ENCODE measurements at regions not wholly inside any gene's neighbourhood (a gene's known extent, or its start where the extent isn't known, plus 50 kb on each side); places are given as distances from the start of the nearest gene placed in this dataset.

- Histone ChIP-seq H3K4me1 (peaks cover 0 to 15% (median 2%) of the 10 kb centered on the region in 4 donors), H3K36me3 (no peaks in the 10 kb centered on the region), H3K27ac (no peak overlapping the region), H3K9me3 (no peaks in the 10 kb centered on the region), H3K4me3 (no peak overlapping the region), H3K27me3 (no peaks in the 10 kb centered on the region)
- TF ChIP-seq CTCF (IDR thresholded peaks at IDR 0.05) (no peak), EP300 (IDR thresholded peaks at IDR 0.05) (no peak), POLR2A (IDR thresholded peaks at IDR 0.05) (no peak)
- DNase-seq (ENCODE audit: low spot score in 2 of 2), result no peak
These were observed 314.1 kb downstream of the SNX13 start for GRCh38 chr7:17626235-17626634.

GRCh38 chr7:17631061-17631460 lies 309.2 kb downstream of the SNX13 start:
- H3K9me3 ChIP-seq, result no peaks in the 10 kb centered on the region
- H3K27ac ChIP-seq, result no peak overlapping the region
- H3K4me3 ChIP-seq, result no peak overlapping the region
- 79 to 81% methylated on average over 3 of the region's 3 CpGs for WGBS, 2 donors
- H3K36me3 ChIP-seq, result no peaks in the 10 kb centered on the region
- H3K4me1 ChIP-seq, result no peaks in the 10 kb centered on the region
- no peak for DNase-seq (ENCODE audit: low spot score in 2 of 2)
- TF ChIP-seq POLR2A (IDR thresholded peaks at IDR 0.05), result no peak
- TF ChIP-seq CTCF (IDR thresholded peaks at IDR 0.05), result no peak
- TF ChIP-seq EP300 (IDR thresholded peaks at IDR 0.05), result no peak
- H3K27me3 ChIP-seq, result no peaks in the 10 kb centered on the region

GRCh38 chr7:17632384-17632783 lies 307.9 kb downstream of the SNX13 start:
- Histone ChIP-seq H3K4me3 (no peak overlapping the region), H3K27me3 (no peaks in the 10 kb centered on the region), H3K27ac (no peak overlapping the region), H3K9me3 (no peaks in the 10 kb centered on the region), H3K4me1 (peaks cover 0 to 3% (median 0%) of the 10 kb centered on the region in 4 donors), H3K36me3 (no peaks in the 10 kb centered on the region)
- TF ChIP-seq EP300 (IDR thresholded peaks at IDR 0.05), result no peak
- TF ChIP-seq POLR2A (IDR thresholded peaks at IDR 0.05), result no peak
- no peak for TF ChIP-seq CTCF (IDR thresholded peaks at IDR 0.05)
- no peak for DNase-seq (ENCODE audit: low spot score in 2 of 2)
- 76 to 84% methylated on average over 2 of the region's 2 CpGs for WGBS, 2 donors

- Histone ChIP-seq H3K4me3 (no peak overlapping the region), H3K36me3 (no peaks in the 10 kb centered on the region), H3K4me1 (peaks cover 0 to 4% (median under 1%) of the 10 kb centered on the region in 4 donors), H3K9me3 (no peaks in the 10 kb centered on the region), H3K27ac (no peak overlapping the region), H3K27me3 (no peaks in the 10 kb centered on the region)
- DNase-seq (ENCODE audit: low spot score in 2 of 2), result no peak
- WGBS, 2 donors, result 73 to 74% methylated on average over 1 of the region's 1 CpG
- TF ChIP-seq EP300 (IDR thresholded peaks at IDR 0.05), result peak in 1 of 2 donors; percentile 54
- TF ChIP-seq CTCF (IDR thresholded peaks at IDR 0.05), result no peak
These were observed 307.2 kb downstream of the SNX13 start for GRCh38 chr7:17633067-17633466.

GRCh38 chr7:17638727-17639126 lies 301.6 kb downstream of the SNX13 start:
- DNase-seq (ENCODE audit: low spot score in 2 of 2), result peak in 1 of 2 donors; percentile 33
- Histone ChIP-seq H3K27ac (peak overlapping the region in 3 of 4 donors; percentile 32 to 82 (median 70)), H3K36me3 (no peaks in the 10 kb centered on the region), H3K4me3 (no peak overlapping the region), H3K9me3 (peaks cover 0 to 5% (median 0%) of the 10 kb centered on the region in 4 donors), H3K4me1 (peaks cover 0 to 25% (median 12%) of the 10 kb centered on the region in 4 donors), H3K27me3 (no peaks in the 10 kb centered on the region)
- 94 to 100% methylated on average over 1 of the region's 1 CpG for WGBS, 2 donors
- TF ChIP-seq POLR2A (IDR thresholded peaks at IDR 0.05) (no peak), CTCF (IDR thresholded peaks at IDR 0.05) (no peak), EP300 (IDR thresholded peaks at IDR 0.05) (no peak)

All from tibial nerve (tissue), 4 donors.